Muscle of back (tissue), 3 donors: ENCODE measurements at regions not wholly inside any gene's neighbourhood (a gene's known extent, or its start where the extent isn't known, plus 50 kb on each side); places are given as distances from the start of the nearest gene placed in this dataset.

Source experiments
- DNase-seq, 3 donors: peaks; one replicate each; pipeline versions ENCODE4 v3.0.0 to v3.0.0-alpha.2; 2013

- no peak for DNase-seq
Observed at GRCh38 chr9:91066856-91067255, 265.2 kb downstream of the SYK start.

- DNase-seq = no peak
Observed at GRCh38 chr9:91067306-91067860, 265.8 kb downstream of the SYK start.

GRCh38 chr9:91071184-91071990 lies 269.8 kb downstream of the SYK start:
- peak in 1 of 3 donors; percentile 84 for DNase-seq

DNA sequence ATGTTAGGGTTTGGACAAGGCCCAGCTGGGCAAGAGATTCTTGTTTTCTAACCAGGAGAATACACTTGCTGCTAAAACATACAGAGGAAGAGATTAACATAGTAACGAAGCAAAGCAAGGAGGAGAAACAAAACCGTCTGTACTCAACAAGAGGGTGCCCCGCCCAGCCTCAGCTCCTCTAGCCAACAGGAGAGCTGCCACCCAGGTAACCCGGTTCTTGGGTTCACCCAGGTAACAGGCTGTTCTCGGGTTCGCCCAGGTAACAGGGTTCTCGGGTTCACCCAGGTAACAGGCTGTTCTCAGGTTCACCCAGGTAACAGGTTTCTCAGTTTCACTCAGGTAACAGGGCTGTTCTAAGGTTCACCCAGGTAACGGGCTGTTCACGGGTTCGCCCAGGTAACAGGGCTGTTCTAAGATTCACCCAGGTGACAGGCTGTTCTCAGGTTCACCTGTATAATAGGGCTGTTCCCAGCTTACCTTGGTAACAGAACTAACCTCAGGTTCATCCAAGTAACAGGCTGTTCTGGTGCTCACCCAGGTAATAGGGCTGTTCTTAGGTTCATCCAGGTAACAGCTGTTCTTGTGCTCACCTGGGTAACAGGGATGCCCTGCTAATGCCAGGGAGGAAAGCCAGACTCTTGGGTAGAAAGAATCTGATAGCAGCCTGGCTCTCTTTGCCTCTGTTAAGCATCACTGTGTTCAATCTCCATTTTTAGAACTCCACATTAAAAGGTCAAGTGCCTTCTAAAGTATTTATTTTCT lies 271.6 kb downstream of the SYK start:
- no peak for DNase-seq

- DNase-seq = no peak
Observed at GRCh38 chr9:91073811-91074771, 272.5 kb downstream of the SYK start.

- DNase-seq = no peak
Observed at GRCh38 chr9:91074866-91075265, 273.2 kb downstream of the SYK start.

GRCh38 chr9:91075279-91075678 lies 273.7 kb downstream of the SYK start:
- no peak for DNase-seq

DNA sequence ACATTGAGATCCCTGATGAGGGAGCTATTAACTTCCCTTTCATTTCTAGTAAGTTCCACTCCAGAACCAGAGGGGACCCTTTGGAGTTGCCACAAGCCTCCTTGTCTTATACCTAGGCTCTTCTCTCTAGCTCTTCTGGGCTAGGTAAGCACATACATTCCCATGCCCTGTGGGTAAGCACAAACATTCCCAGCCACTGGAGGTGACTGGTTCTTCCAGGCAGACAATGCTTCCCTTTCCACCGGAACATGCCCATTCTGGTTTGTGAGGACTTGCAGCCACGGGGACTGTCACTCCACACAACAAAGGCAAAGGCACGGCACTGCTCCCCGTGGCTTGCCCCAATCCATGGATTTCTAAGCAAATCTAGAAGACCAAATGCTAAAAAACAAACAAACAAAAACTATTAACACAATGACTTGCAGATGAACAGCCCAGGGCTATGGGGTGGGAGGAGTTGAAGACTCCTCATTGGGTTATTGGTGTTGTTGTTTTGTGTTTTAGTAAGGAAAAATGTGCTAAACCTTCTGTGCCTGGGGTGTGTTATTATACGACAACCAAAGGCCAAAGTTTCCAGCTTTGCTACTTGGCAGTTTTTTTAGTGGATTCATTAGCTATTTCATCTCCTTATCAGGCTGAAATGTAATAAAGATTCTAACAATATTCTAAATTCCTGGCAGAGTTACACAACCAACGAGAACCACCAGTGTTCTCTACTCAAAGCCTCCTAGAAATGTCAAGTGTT lies 276.2 kb downstream of the SYK start:
- DNase-seq = no peak

DNA sequence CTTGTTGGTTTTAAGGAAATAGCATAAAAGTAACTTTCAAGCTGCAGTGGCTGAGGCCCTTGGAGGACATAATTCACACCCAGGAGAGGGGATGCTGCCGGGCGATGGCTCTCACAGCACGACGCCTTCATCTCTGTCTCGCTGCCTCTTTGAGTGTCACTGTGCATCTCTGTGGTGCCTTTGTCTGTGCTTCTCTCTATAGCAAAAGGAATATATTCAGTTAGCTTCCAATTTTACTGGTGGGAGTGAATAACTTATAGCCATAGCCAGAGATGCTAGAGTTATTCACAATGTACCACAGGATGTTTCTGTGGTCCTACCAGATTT lies 276.7 kb downstream of the SYK start:
- no peak for DNase-seq

DNA sequence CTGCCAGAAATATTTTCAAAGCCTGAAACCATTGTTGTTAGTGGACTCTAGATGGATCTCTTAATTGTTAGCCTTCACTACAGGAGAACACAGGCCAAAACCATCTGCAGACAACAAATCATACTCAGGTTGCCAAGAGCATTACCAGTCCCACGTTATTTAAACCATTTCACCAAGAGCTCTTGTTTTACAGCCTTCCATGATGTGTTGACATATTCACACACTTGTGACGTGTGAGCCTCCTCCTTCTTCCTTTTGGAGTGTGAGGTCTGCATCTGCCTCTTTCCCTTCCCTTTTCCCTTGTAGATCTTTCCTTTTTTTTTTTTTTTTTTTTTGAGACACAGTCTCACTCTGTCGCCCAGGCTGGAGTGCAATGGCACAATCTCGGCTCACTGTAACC lies 279.0 kb downstream of the AUH start:
- DNase-seq = no peak

DNA sequence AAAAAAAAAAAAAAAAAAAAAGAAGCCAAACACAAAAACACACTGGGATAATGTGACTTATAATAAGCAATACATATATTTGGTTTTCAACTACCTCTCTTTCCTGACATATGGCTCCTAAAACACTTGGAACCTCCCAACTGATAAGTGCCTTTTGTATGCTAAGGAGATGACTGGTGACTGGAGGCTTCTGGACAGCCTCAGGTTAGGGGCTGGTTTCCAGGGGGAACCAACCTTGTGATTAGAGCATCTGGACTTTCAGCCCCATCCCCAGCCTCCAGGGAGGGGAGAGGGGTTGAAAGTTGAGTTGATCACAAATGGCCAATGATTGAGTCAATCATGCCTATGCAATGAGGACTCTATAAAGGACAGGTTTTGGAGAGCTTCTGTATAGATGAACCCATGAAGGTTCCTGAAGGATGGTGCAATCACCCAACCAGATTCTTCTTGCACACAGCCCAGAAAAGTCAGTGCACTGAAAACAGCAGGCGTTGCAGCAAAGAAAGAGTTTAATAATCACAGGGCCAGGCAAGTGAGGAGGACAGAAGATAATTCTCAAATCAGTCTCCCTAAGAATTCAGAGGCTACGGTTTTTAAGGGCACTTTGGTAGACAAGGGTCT lies 276.7 kb downstream of the AUH start:
- DNase-seq = no peak

DNA sequence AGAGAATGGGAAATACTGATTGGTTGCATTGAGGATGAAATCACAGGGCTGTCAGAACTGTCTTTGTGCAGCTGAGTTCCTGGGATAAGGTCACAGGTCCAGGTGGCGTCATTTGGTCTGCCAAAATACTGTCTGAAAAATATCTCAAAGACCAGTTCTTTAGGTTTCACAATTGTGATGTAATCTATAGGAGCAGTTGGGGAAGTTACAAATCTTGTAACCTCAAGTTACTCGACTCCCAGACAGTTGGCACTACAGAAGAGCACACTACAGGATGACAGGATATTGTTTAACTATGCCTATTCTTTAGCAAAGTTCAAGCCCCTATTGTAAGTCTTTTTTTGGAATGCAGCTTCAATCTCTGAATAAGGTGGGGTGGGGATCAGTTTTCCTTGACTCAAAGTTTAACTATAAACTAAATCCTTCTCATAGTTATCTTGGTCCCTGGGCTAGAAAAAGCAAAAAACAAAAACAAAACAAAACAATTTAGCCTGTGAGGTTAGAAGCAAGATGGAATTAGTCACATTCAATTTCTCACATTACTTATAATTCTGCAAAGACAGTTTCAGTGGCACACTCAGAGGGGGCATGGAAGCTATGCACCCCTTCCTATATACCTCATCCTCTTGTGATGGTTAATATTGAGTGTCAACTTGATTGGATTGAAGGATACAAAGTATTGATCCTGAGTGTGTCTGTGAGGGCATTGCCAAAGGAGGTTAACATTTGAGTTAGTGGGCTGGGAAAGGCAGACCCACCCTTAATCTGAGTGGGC lies 276.0 kb downstream of the AUH start:
- no peak for DNase-seq

GRCh38 chr9:91086657-91087461 lies 274.9 kb downstream of the AUH start:
- DNase-seq = no peak

DNA sequence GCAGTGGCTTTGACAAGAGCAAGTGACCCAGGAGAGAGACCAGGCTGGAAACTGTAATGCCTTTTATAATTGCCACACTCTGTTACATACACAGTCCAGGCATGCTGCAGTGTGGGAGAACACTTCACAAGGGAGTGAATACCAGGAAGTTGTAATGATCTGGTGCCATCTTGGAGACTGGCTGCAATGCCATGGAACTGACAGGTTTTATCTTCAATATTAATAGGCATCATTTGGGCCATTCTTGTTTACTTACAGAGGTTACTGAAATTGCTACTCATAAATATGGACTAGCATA lies 274.3 kb downstream of the AUH start:
- no peak for DNase-seq

DNA sequence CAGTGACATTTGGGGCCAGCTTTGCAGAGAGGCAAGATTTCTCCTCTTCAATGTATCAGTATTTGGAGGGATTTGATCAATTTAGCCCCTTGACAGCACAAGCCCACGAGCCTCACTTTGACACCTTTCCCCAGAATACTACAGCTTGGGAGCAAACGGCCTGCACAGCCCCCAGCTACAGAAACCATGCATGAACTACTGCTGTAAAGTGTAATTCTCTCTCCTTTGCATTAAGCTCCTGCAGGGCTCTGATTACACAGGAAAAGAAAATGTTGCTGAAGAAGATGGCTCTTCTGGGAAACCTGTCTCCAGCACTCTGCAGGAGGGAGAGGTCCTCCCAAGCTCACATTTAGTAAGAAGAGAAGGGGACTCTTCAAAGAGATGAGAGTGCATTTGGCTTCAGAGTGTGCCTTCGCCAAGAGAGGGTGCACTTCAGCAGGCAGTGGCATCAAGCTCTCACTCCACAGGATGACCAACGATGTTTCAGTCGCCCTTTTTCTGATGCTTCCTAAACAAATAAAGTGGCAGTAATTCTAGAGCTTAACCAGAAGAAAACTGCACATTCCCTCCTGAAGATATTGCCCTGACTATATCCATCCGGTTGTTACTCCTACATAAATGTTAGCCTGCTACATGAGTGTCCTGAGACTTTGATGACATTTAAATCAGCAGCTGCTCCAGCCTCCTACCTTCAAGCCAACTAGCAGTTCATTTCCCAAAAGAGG lies 272.2 kb downstream of the AUH start:
- peak in 2 of 3 donors; percentile 8 to 29 for DNase-seq

- no peak for DNase-seq
Observed at GRCh38 chr9:91090130-91090410, 271.6 kb downstream of the AUH start.

DNA sequence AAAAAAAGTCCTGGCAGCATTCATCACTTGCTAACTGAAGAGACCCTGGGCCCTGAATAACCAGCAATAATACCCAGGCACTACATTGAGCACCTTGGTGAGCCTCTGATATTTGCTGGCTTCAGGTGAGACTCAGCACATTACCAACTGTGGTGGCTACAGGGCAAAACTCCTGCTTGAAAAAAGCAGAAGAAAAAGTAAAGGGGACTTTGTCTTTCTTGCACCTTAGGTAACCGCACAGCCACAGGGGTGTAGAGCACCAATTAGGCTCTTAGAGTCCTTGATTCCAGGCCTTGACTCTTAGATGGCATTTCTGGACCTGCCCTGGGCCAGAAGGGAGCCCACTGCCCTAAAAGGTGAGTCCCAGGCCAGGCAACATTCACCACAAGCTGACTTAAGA lies 269.5 kb downstream of the AUH start:
- no peak for DNase-seq

- no peak for DNase-seq
Observed at GRCh38 chr9:91094324-91095088, 267.2 kb downstream of the AUH start.
